Liver (tissue), 8 donors: ENCODE measurements at regions not wholly inside any gene's neighbourhood (a gene's known extent, or its start where the extent isn't known, plus 50 kb on each side); places are given as distances from the start of the nearest gene placed in this dataset.

ENCODE experiments used
- DNase-seq: peaks from one replicate; pipeline ENCODE4 v3.0.0-alpha.2; 2017; ENCODE audit warnings: low spot score
- H3K27ac ChIP-seq, 2 donors: one replicate each; pipeline ENCODE4 v1.7.0; 2013; ENCODE audit warnings: inconsistent platforms in 2 of 2, low read length in 2 of 2, control low read depth in 1 of 2, low read depth in 1 of 2, mild to moderate bottlenecking in 1 of 2
- H3K27me3 ChIP-seq, 4 donors: one replicate each; pipeline versions ENCODE4 v1.6.1 to v1.7.0; 2013; ENCODE audit warnings: low read length in 3 of 4, inconsistent platforms in 1 of 4, mild to moderate bottlenecking in 1 of 4, moderate library complexity in 1 of 4; ENCODE audit not compliant: control insufficient read depth in 4 of 4, insufficient read depth in 4 of 4
- H3K36me3 ChIP-seq, 4 donors: one replicate each; pipeline versions ENCODE4 v1.6.1 to v1.7.0; 2013; ENCODE audit warnings: low read length in 3 of 4, mild to moderate bottlenecking in 3 of 4, low read depth in 1 of 4, moderate library complexity in 1 of 4; ENCODE audit not compliant: control insufficient read depth in 4 of 4, insufficient read depth in 3 of 4
- H3K4me1 ChIP-seq, 4 donors: one replicate each; pipeline versions ENCODE4 v1.6.1 to v1.7.0; 2013; ENCODE audit warnings: low read length in 3 of 4, mild to moderate bottlenecking in 3 of 4, moderate library complexity in 1 of 4; ENCODE audit not compliant: control insufficient read depth in 4 of 4, insufficient read depth in 4 of 4
- H3K4me3 ChIP-seq, 3 donors: one replicate each; pipeline versions ENCODE4 v1.6.1 to v1.7.0; 2013; ENCODE audit warnings: low read length in 3 of 3, control low read depth in 1 of 3, low read depth in 1 of 3, mild to moderate bottlenecking in 1 of 3
- H3K9ac ChIP-seq, 2 donors: one replicate each; pipeline ENCODE4 v1.7.0; 2013; ENCODE audit warnings: low read length in 2 of 2, mild to moderate bottlenecking in 2 of 2, moderate library complexity in 2 of 2, control low read depth in 1 of 2, low read depth in 1 of 2
- H3K9me3 ChIP-seq, 4 donors: one replicate each; pipeline versions ENCODE4 v1.6.1 to v1.7.0; 2013; ENCODE audit warnings: low read length in 3 of 4; ENCODE audit not compliant: control insufficient read depth in 4 of 4
- ATF3 ChIP-seq: IDR thresholded peaks from 2 replicates; pipeline ENCODE4 v1.6.1; 2016; ENCODE audit warnings: antibody characterized with exemption
- CTCF ChIP-seq: fragments of 150-350 bp; IDR thresholded peaks from 2 replicates; pipeline ENCODE4 v1.5.1; 2017; ENCODE audit warnings: improper control_type of control experiment, low read depth, low read length; ENCODE audit not compliant: missing input control
- EGR1 ChIP-seq, 2 donors: IDR thresholded peaks; 2 replicates each; pipeline ENCODE4 v1.6.1; 2016 to 2018; ENCODE audit warnings: antibody characterized with exemption in 2 of 2, low read depth in 2 of 2
- FOXA1 ChIP-seq: IDR thresholded peaks from 2 replicates; pipeline ENCODE4 v1.6.1; 2016; ENCODE audit warnings: antibody characterized with exemption
- FOXA2 ChIP-seq: IDR thresholded peaks from 2 replicates; pipeline ENCODE4 v1.6.1; 2016; ENCODE audit warnings: antibody characterized with exemption
- GABPA ChIP-seq, 2 donors: IDR thresholded peaks in 1 of 2; conservative IDR thresholded peaks in 1 of 2; 2 replicates each; pipeline ENCODE4 v1.6.1; 2016; ENCODE audit warnings: antibody characterized with exemption in 2 of 2, mild to moderate bottlenecking in 1 of 2, moderate library complexity in 1 of 2
- HNF4A ChIP-seq, 2 donors: conservative IDR thresholded peaks; 2 replicates each; pipeline ENCODE4 v1.6.1; 2016; ENCODE audit warnings: antibody characterized with exemption in 2 of 2, mild to moderate bottlenecking in 2 of 2
- HNF4G ChIP-seq: IDR thresholded peaks from 2 replicates; pipeline ENCODE4 v1.6.1; 2016; ENCODE audit warnings: antibody characterized with exemption
- JUND ChIP-seq, 2 donors: IDR thresholded peaks; 2 replicates each; pipeline ENCODE4 v1.6.1; 2016; ENCODE audit warnings: antibody characterized with exemption in 2 of 2
- MAX ChIP-seq: IDR thresholded peaks from 2 replicates; pipeline ENCODE4 v1.6.1; 2016; ENCODE audit warnings: antibody characterized with exemption
- NR2F2 ChIP-seq: IDR thresholded peaks from 2 replicates; pipeline ENCODE4 v1.6.1; 2016; ENCODE audit warnings: antibody characterized with exemption
- RAD21 ChIP-seq, 2 donors: IDR thresholded peaks; 2 replicates each; pipeline ENCODE4 v1.6.1; 2016; ENCODE audit warnings: antibody characterized with exemption in 2 of 2, mild to moderate bottlenecking in 2 of 2
- REST ChIP-seq: IDR thresholded peaks from 2 replicates; pipeline ENCODE4 v1.6.1; 2016; ENCODE audit warnings: antibody characterized with exemption, mild to moderate bottlenecking
- RXRA ChIP-seq, 2 donors: IDR thresholded peaks; 2 replicates each; pipeline ENCODE4 v1.6.1; 2017 to 2018; ENCODE audit warnings: antibody characterized with exemption in 2 of 2, mild to moderate bottlenecking in 1 of 2
- SP1 ChIP-seq: IDR thresholded peaks from 2 replicates; pipeline ENCODE4 v1.6.1; 2018; ENCODE audit warnings: antibody characterized with exemption, mild to moderate bottlenecking
- TAF1 ChIP-seq: conservative IDR thresholded peaks from 2 replicates; pipeline ENCODE4 v1.6.1; 2016; ENCODE audit warnings: antibody characterized with exemption, mild to moderate bottlenecking
- YY1 ChIP-seq: IDR thresholded peaks from 2 replicates; pipeline ENCODE4 v1.6.1; 2016; ENCODE audit warnings: antibody characterized with exemption, mild to moderate bottlenecking
- ZBTB33 ChIP-seq: IDR thresholded peaks from 2 replicates; pipeline ENCODE4 v1.6.1; 2016; ENCODE audit warnings: antibody characterized with exemption
- WGBS: extraction: QIAGEN DNeasy Blood & Tissue Kit; methylation state at CpG from one replicate; pipeline ENCODE4 v1.1.7; 2013; 5-methylcytosine and 5-hydroxymethylcytosine counted together
- donor health status: healthy.
- donor health status: healthy.
- donor health status: healthy.
- donor health status: healthy.
- donor health status: healthy.

GRCh38 chr4:114373508-114373907, 225.1 kb upstream of the UGT8 start (continued):
- TF ChIP-seq REST, result no peak

- Histone ChIP-seq H3K36me3 (no peaks in the 10 kb centered on the region), H3K27ac (no peak overlapping the region), H3K4me1 (no peaks in the 10 kb centered on the region), H3K9ac (no peak overlapping the region), H3K27me3 (no peaks in the 10 kb centered on the region), H3K9me3 (no peaks in the 10 kb centered on the region), H3K4me3 (no peak overlapping the region)
- no peak for DNase-seq
- WGBS, result 58% methylated on average over 4 of the region's 4 CpGs
- TF ChIP-seq RAD21 (IDR thresholded peaks at IDR 0.05), result peak; percentile 72 to 73
- no peak for TF ChIP-seq FOXA1
Measured at GRCh38 chr4:114378305-114378903, 220.2 kb upstream of the UGT8 start.

- H3K4me3 ChIP-seq, result no peak overlapping the region
- no peak for TF ChIP-seq TAF1
- TF ChIP-seq HNF4G, result no peak
- no peak for TF ChIP-seq HNF4A (conservative IDR thresholded peaks at IDR 0.05)
- TF ChIP-seq EGR1 (IDR thresholded peaks at IDR 0.05; ENCODE audit: low read depth in 2 of 2), result no peak
- TF ChIP-seq NR2F2, result no peak
- TF ChIP-seq FOXA1, result no peak
- no peak for TF ChIP-seq ATF3
- no peak for TF ChIP-seq RAD21 (IDR thresholded peaks at IDR 0.05)
- no peak for TF ChIP-seq MAX
- no peak for TF ChIP-seq REST
- TF ChIP-seq RXRA (IDR thresholded peaks at IDR 0.05), result no peak
- TF ChIP-seq ZBTB33, result no peak
- TF ChIP-seq CTCF, result no peak
- no peak for TF ChIP-seq FOXA2
- no peak for TF ChIP-seq YY1
- TF ChIP-seq SP1, result no peak
- TF ChIP-seq JUND (IDR thresholded peaks at IDR 0.05), result no peak
- TF ChIP-seq GABPA (IDR thresholded peaks at IDR 0.05 in 1 of 2, conservative IDR thresholded peaks at IDR 0.05 in 1 of 2), result no peak
- 86% methylated on average over 4 of the region's 4 CpGs for WGBS
- no peak overlapping the region for H3K9ac ChIP-seq
- H3K4me1 ChIP-seq, result no peaks in the 10 kb centered on the region
- no peak overlapping the region for H3K27ac ChIP-seq
- no peaks in the 10 kb centered on the region for H3K36me3 ChIP-seq
- H3K9me3 ChIP-seq, result no peaks in the 10 kb centered on the region
- DNase-seq, result no peak
- H3K27me3 ChIP-seq, result no peaks in the 10 kb centered on the region
Measured at GRCh38 chr4:114383067-114383466, 215.5 kb upstream of the UGT8 start.
